ENCODE measurements at regions not wholly inside any gene's neighbourhood (a gene's known extent, or its start where the extent isn't known, plus 50 kb on each side); places are given as distances from the start of the nearest gene placed in this dataset.

- H3K36me3 ChIP-seq (replicated peaks in 1 of 2; ENCODE audit: control insufficient read depth in 1 of 2, insufficient read depth in 2 of 2, low read length in 2 of 2), result no peaks in the 10 kb centered on the region
- no TSS peak for BruUV-seq (replicated peaks)
- H3K27me3 ChIP-seq (ENCODE audit: control insufficient read depth in 1 of 2, insufficient read depth in 2 of 2, low read length in 2 of 2), result no peaks in the 10 kb centered on the region
- no peaks in the 10 kb centered on the region for H3K4me1 ChIP-seq (ENCODE audit: insufficient read depth, low read length)
- no peak for ATAC-seq
- peaks cover 4% of the 10 kb centered on the region; the same call in 1 of the 2 replicates for H3K9me3 ChIP-seq (ENCODE audit: low read length)
- ChIA-PET CTCF (ENCODE audit: low intra/inter-chr PET ratio, low total read pairs) (no interaction called here), POLR2A (no interaction called here)
- TF ChIP-seq ZFX (CRISPR knock-in tag; IDR thresholded peaks at IDR 0.05; ENCODE audit: low read depth), result no peak
- no peak for TF ChIP-seq AFF4 (CRISPR knock-in tag; IDR thresholded peaks at IDR 0.05)
- TF ChIP-seq ZNF136 (CRISPR knock-in tag; IDR thresholded peaks at IDR 0.05; ENCODE audit: low read depth), result no peak
- TF ChIP-seq RBM39 (IDR thresholded peaks at IDR 0.05; ENCODE audit: low read depth, low read length, poor library complexity, severe bottlenecking), result no peak
- peak; percentile 32; the same call in 1 of the 2 replicates for TF ChIP-seq RFX5 (IDR thresholded peaks at IDR 0.05; ENCODE audit: low read depth, low read length)
- no peaks in the 10 kb centered on the region for H3K79me2 ChIP-seq (ENCODE audit: insufficient read depth, low read length)
- DNase-seq (ENCODE audit: low spot score), result no peak
- in situ Hi-C loops (cut with HindIII; ENCODE audit: extremely low pct_ligation_motif_present, low pct_unique_long_range_greater_than_20kb) (no loop called here), intact Hi-C loops (cut with micrococcal nuclease; ENCODE audit: unreplicated experiment) (no loop called here)
- no peak overlapping the region for H2AFZ ChIP-seq (ENCODE audit: low read length)
- H4K20me1 ChIP-seq (ENCODE audit: insufficient read depth, low read length), result no peaks in the 10 kb centered on the region
- no peak overlapping the region for H3K9ac ChIP-seq (ENCODE audit: insufficient read depth, low read depth, low read length)
- no peak overlapping the region for H3K4me2 ChIP-seq (ENCODE audit: low read depth, low read length)
- no peak overlapping the region for H3K27ac ChIP-seq (ENCODE audit: extremely low read length, insufficient read depth, low read length)
- no peak for FAIRE-seq
- H3K4me3 ChIP-seq (replicated peaks in 1 of 3; ENCODE audit: insufficient read depth in 1 of 3, low read depth in 2 of 3, low read length in 3 of 3), result no peak overlapping the region
- 8% methylated on average over 4 of the region's 4 CpGs for WGBS (ENCODE audit: low lambda C conversion rate)
Measured at GRCh38 chr11:82631722-82632630, 101.7 kb downstream of the FAM181B start.
